Activated CD8-positive, alpha-beta memory T cell treated with anti-CD3 and anti-CD28 coated beads for 4 hours (primary cell): ENCODE measurements at regions not wholly inside any gene's neighbourhood (a gene's known extent, or its start where the extent isn't known, plus 50 kb on each side); places are given as distances from the start of the nearest gene placed in this dataset.
"Not testable (repeated sequence)": the region's sequence is repeated elsewhere in the genome, so short reads cannot be mapped to it uniquely, and the experiment has no call there.

Experiments used
- DNase-seq, 2 donors: peaks; one replicate each; pipeline ENCODE4 v3.0.0-alpha.2; 2020; ENCODE audit warnings: low read depth in 2 of 2

- not testable (repeated sequence) for DNase-seq
Observed at GRCh38 chr3:198147993-198148392, 188.0 kb downstream of the LMLN start.

GRCh38 chr3:198149904-198150303 lies 189.9 kb downstream of the LMLN start:
- not testable (repeated sequence) for DNase-seq

- not testable (repeated sequence) for DNase-seq
Observed at GRCh38 chr3:198151867-198152266, 191.8 kb downstream of the LMLN start.

- DNase-seq = not testable (repeated sequence)
Observed at GRCh38 chr3:198155771-198156170, 195.8 kb downstream of the LMLN start.

- DNase-seq = not testable (repeated sequence)
Observed at GRCh38 chr3:198157231-198157868, 197.3 kb downstream of the LMLN start.

- DNase-seq = not testable (repeated sequence)
Observed at GRCh38 chr3:198158007-198158406, 198.0 kb downstream of the LMLN start.

GRCh38 chr3:198167339-198168039 lies 207.5 kb downstream of the LMLN start:
- peak; percentile 33 to 46 for DNase-seq

- DNase-seq = not testable (repeated sequence)
Observed at GRCh38 chr3:198170781-198171180, 210.8 kb downstream of the LMLN start.

- DNase-seq = not testable (repeated sequence)
Observed at GRCh38 chr3:198173080-198173479, 213.1 kb downstream of the LMLN start.

GRCh38 chr3:198173929-198174574 lies 214.0 kb downstream of the LMLN start:
- DNase-seq = not testable (repeated sequence)
